ENCODE measurements at regions not wholly inside any gene's neighbourhood (a gene's known extent, or its start where the extent isn't known, plus 50 kb on each side); places are given as distances from the start of the nearest gene placed in this dataset.
A peak's percentile ranks its signal among the peaks of the same experiment; 100 is the strongest.

DNA sequence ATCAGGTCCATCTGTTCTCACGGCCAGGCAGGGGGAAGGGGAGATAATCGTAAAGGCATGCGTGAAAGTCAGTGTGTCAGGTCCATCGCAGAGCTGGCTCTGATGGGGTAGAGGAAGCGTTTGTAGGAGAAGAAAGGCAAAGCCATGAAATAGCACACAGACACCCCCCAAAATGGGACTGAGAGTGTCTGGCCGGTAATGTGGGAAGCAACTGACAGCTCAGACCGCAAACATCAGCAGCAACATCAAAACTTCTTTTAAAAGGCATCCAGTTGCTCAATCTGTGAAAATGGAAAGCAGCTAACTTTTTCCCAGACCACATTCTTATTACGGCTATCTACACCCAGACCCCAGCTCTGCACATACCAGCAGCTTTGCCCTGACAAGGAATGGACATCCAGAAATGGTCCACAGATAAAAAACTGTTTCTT lies 232.6 kb downstream of the EN1 start:
- H3K4ac ChIP-seq (ENCODE audit: low read depth in 1 of 2, low read length in 2 of 2) = no peak overlapping the region
- H4K91ac ChIP-seq (ENCODE audit: low read length) = no peak overlapping the region
- H4K8ac ChIP-seq (ENCODE audit: low read length) = no peak overlapping the region
- no peak overlapping the region for H3K27ac ChIP-seq (ENCODE audit: low read length, poor library complexity, severe bottlenecking)
- no peaks in the 10 kb centered on the region for H3K36me3 ChIP-seq (ENCODE audit: control insufficient read depth in 1 of 2, insufficient read depth in 2 of 2, low read depth in 1 of 2, low read length in 2 of 2)
- no peak overlapping the region for H2BK15ac ChIP-seq (ENCODE audit: low read depth, poor library complexity, severe bottlenecking)
- no peak overlapping the region for H3K18ac ChIP-seq (ENCODE audit: low read depth in 1 of 2, low read length in 2 of 2)
- H3K9me3 ChIP-seq (ENCODE audit: control insufficient read depth, low read length) = no peaks in the 10 kb centered on the region
- H3K4me1 ChIP-seq (ENCODE audit: control insufficient read depth, insufficient read depth, low read depth, low read length) = no peaks in the 10 kb centered on the region
- H3K23ac ChIP-seq (ENCODE audit: low read length in 2 of 2) = no peak overlapping the region
- no peak overlapping the region for H2AFZ ChIP-seq (ENCODE audit: low read depth, low read length)
- no peak overlapping the region for H2BK5ac ChIP-seq (ENCODE audit: low read depth, low read length, poor library complexity, severe bottlenecking)
- no peak overlapping the region for H2BK12ac ChIP-seq (ENCODE audit: low read length in 2 of 2)
- peaks cover 0 to 13% of the 10 kb centered on the region in 2 experiments for H3K27me3 ChIP-seq (ENCODE audit: control insufficient read depth in 1 of 2, insufficient read depth in 1 of 2, low read length in 2 of 2)
- H3K14ac ChIP-seq (ENCODE audit: low read length in 2 of 2) = no peak overlapping the region
- H3K4me3 ChIP-seq (ENCODE audit: insufficient read depth in 1 of 2, low read depth in 1 of 2, low read length in 2 of 2) = no peak overlapping the region
- no peak overlapping the region for H3K9ac ChIP-seq (ENCODE audit: low read length)
- no peak overlapping the region for H2AK5ac ChIP-seq (ENCODE audit: low read length, severe bottlenecking)
- no peak overlapping the region for H2BK120ac ChIP-seq (ENCODE audit: low read depth, low read length)
- peak overlapping the region; percentile 3 for H3K4me2 ChIP-seq (ENCODE audit: low read length, poor library complexity, severe bottlenecking)
- no peaks in the 10 kb centered on the region for H3K79me1 ChIP-seq (replicated peaks; ENCODE audit: low read length, poor library complexity, severe bottlenecking)
- 62% methylated on average over 7 of the region's 8 CpGs for WGBS
- no peak for DNase-seq

GRCh38 chr2:118613737-118614136 lies 233.7 kb downstream of the EN1 start:
- no peak overlapping the region for H3K4me3 ChIP-seq (ENCODE audit: insufficient read depth in 1 of 2, low read depth in 1 of 2, low read length in 2 of 2)
- 72% methylated on average over 2 of the region's 2 CpGs for WGBS
- H4K91ac ChIP-seq (ENCODE audit: low read length) = no peak overlapping the region
- no peak overlapping the region for H2BK120ac ChIP-seq (ENCODE audit: low read depth, low read length)
- no peaks in the 10 kb centered on the region for H3K4me1 ChIP-seq (ENCODE audit: control insufficient read depth, insufficient read depth, low read depth, low read length)
- no peak overlapping the region for H3K18ac ChIP-seq (ENCODE audit: low read depth in 1 of 2, low read length in 2 of 2)
- H3K4ac ChIP-seq (ENCODE audit: low read depth in 1 of 2, low read length in 2 of 2) = no peak overlapping the region
- no peak overlapping the region for H3K14ac ChIP-seq (ENCODE audit: low read length in 2 of 2)
- no peak overlapping the region for H2BK12ac ChIP-seq (ENCODE audit: low read length in 2 of 2)
- no peak for DNase-seq
- no peaks in the 10 kb centered on the region for H3K79me1 ChIP-seq (replicated peaks; ENCODE audit: low read length, poor library complexity, severe bottlenecking)
- H3K9ac ChIP-seq (ENCODE audit: low read length) = no peak overlapping the region
- H3K23ac ChIP-seq (ENCODE audit: low read length in 2 of 2) = no peak overlapping the region
- H3K27me3 ChIP-seq (ENCODE audit: control insufficient read depth in 1 of 2, insufficient read depth in 1 of 2, low read length in 2 of 2) = peaks cover 0 to 6% of the 10 kb centered on the region in 2 experiments
- no peak overlapping the region for H2BK15ac ChIP-seq (ENCODE audit: low read depth, poor library complexity, severe bottlenecking)
- no peaks in the 10 kb centered on the region for H3K36me3 ChIP-seq (ENCODE audit: control insufficient read depth in 1 of 2, insufficient read depth in 2 of 2, low read depth in 1 of 2, low read length in 2 of 2)
- no peak overlapping the region for H2AFZ ChIP-seq (ENCODE audit: low read depth, low read length)
- no peaks in the 10 kb centered on the region for H3K9me3 ChIP-seq (ENCODE audit: control insufficient read depth, low read length)
- no peak overlapping the region for H2BK5ac ChIP-seq (ENCODE audit: low read depth, low read length, poor library complexity, severe bottlenecking)
- H2AK5ac ChIP-seq (ENCODE audit: low read length, severe bottlenecking) = no peak overlapping the region
- H3K4me2 ChIP-seq (ENCODE audit: low read length, poor library complexity, severe bottlenecking) = no peak overlapping the region
- no peak overlapping the region for H4K8ac ChIP-seq (ENCODE audit: low read length)
- no peak overlapping the region for H3K27ac ChIP-seq (ENCODE audit: low read length, poor library complexity, severe bottlenecking)

- Histone ChIP-seq H3K18ac (ENCODE audit: low read depth in 1 of 2, low read length in 2 of 2) (no peak overlapping the region), H2BK15ac (ENCODE audit: low read depth, poor library complexity, severe bottlenecking) (no peak overlapping the region), H3K9me3 (ENCODE audit: control insufficient read depth, low read length) (no peaks in the 10 kb centered on the region), H4K8ac (ENCODE audit: low read length) (no peak overlapping the region), H3K9ac (ENCODE audit: low read length) (no peak overlapping the region), H2BK12ac (ENCODE audit: low read length in 2 of 2) (no peak overlapping the region), H2BK5ac (ENCODE audit: low read depth, low read length, poor library complexity, severe bottlenecking) (no peak overlapping the region), H3K4me3 (ENCODE audit: insufficient read depth in 1 of 2, low read depth in 1 of 2, low read length in 2 of 2) (no peak overlapping the region), H3K36me3 (ENCODE audit: control insufficient read depth in 1 of 2, insufficient read depth in 2 of 2, low read depth in 1 of 2, low read length in 2 of 2) (no peaks in the 10 kb centered on the region), H3K14ac (ENCODE audit: low read length in 2 of 2) (no peak overlapping the region), H3K27ac (ENCODE audit: low read length, poor library complexity, severe bottlenecking) (no peak overlapping the region), H3K4ac (ENCODE audit: low read depth in 1 of 2, low read length in 2 of 2) (no peak overlapping the region), H2AFZ (ENCODE audit: low read depth, low read length) (no peak overlapping the region), H4K91ac (ENCODE audit: low read length) (no peak overlapping the region), H3K27me3 (ENCODE audit: control insufficient read depth in 1 of 2, insufficient read depth in 1 of 2, low read length in 2 of 2) (peaks cover 0 to 6% of the 10 kb centered on the region in 2 experiments), H3K4me1 (ENCODE audit: control insufficient read depth, insufficient read depth, low read depth, low read length) (no peaks in the 10 kb centered on the region), H3K4me2 (ENCODE audit: low read length, poor library complexity, severe bottlenecking) (no peak overlapping the region), H2AK5ac (ENCODE audit: low read length, severe bottlenecking) (no peak overlapping the region), H3K79me1 (replicated peaks; ENCODE audit: low read length, poor library complexity, severe bottlenecking) (no peaks in the 10 kb centered on the region), H3K23ac (ENCODE audit: low read length in 2 of 2) (no peak overlapping the region), H2BK120ac (ENCODE audit: low read depth, low read length) (no peak overlapping the region)
- WGBS = 65% methylated on average over 2 of the region's 2 CpGs
- DNase-seq = no peak
Observed at GRCh38 chr2:118611691-118612090, 235.8 kb downstream of the EN1 start.

DNA sequence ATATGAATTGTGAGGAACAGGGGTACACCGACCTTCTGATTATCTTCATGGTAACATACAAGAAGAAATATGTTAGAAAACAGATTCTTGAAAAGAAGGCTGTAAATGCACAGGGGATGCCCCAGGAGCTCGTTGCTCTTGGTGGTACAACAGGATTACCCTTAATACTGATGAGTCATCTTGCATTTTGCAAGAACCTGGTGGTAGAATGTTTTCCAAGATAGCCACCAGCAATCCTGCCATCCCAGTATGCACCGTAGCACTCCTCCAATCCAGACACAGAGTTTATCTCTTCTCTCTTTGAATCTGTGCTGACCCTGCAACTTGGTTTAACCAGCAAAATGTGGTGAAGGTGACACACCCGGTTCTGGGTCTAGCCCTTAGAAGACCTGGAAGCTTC lies 238.3 kb downstream of the EN1 start:
- Histone ChIP-seq H3K4me1 (ENCODE audit: control insufficient read depth, insufficient read depth, low read depth, low read length) (no peaks in the 10 kb centered on the region), H3K27me3 (ENCODE audit: control insufficient read depth in 1 of 2, insufficient read depth in 1 of 2, low read length in 2 of 2) (no peaks in the 10 kb centered on the region), H2AFZ (ENCODE audit: low read depth, low read length) (no peak overlapping the region), H3K14ac (ENCODE audit: low read length in 2 of 2) (no peak overlapping the region), H4K91ac (ENCODE audit: low read length) (no peak overlapping the region), H3K36me3 (ENCODE audit: control insufficient read depth in 1 of 2, insufficient read depth in 2 of 2, low read depth in 1 of 2, low read length in 2 of 2) (no peaks in the 10 kb centered on the region), H3K27ac (ENCODE audit: low read length, poor library complexity, severe bottlenecking) (no peak overlapping the region), H3K4me2 (ENCODE audit: low read length, poor library complexity, severe bottlenecking) (no peak overlapping the region), H4K8ac (ENCODE audit: low read length) (no peak overlapping the region), H3K4ac (ENCODE audit: low read depth in 1 of 2, low read length in 2 of 2) (no peak overlapping the region), H3K18ac (ENCODE audit: low read depth in 1 of 2, low read length in 2 of 2) (no peak overlapping the region), H3K4me3 (ENCODE audit: insufficient read depth in 1 of 2, low read depth in 1 of 2, low read length in 2 of 2) (no peak overlapping the region), H2BK15ac (ENCODE audit: low read depth, poor library complexity, severe bottlenecking) (no peak overlapping the region), H3K79me1 (replicated peaks; ENCODE audit: low read length, poor library complexity, severe bottlenecking) (no peaks in the 10 kb centered on the region), H3K9me3 (ENCODE audit: control insufficient read depth, low read length) (no peaks in the 10 kb centered on the region), H2BK12ac (ENCODE audit: low read length in 2 of 2) (no peak overlapping the region), H3K23ac (ENCODE audit: low read length in 2 of 2) (no peak overlapping the region), H3K9ac (ENCODE audit: low read length) (no peak overlapping the region), H2BK120ac (ENCODE audit: low read depth, low read length) (no peak overlapping the region), H2BK5ac (ENCODE audit: low read depth, low read length, poor library complexity, severe bottlenecking) (no peak overlapping the region), H2AK5ac (ENCODE audit: low read length, severe bottlenecking) (no peak overlapping the region)
- 49% methylated on average over 4 of the region's 4 CpGs for WGBS
- no peak for DNase-seq
